Ovary (tissue), 7 donors: ENCODE measurements at regions not wholly inside any gene's neighbourhood (a gene's known extent, or its start where the extent isn't known, plus 50 kb on each side); places are given as distances from the start of the nearest gene placed in this dataset.

Experiments
- DNase-seq, 5 donors: peaks; one replicate each; pipeline ENCODE4 v3.0.0-alpha.2; 2019 to 2020
- H3K27ac ChIP-seq, 2 donors: fragments of 200-600 bp; one replicate each; pipeline versions ENCODE4 v1.5.1 to v1.8.0; 2019 to 2022
- H3K27me3 ChIP-seq: fragments of 200-600 bp; one replicate; pipeline ENCODE4 v1.8.0; 2022
- H3K36me3 ChIP-seq: fragments of 200-600 bp; sonication (generic); one replicate; pipeline ENCODE4 v1.5.1; 2019
- H3K4me1 ChIP-seq: one replicate; pipeline ENCODE4 v1.8.1; 2013; ENCODE audit warnings: mild to moderate bottlenecking, moderate library complexity; ENCODE audit not compliant: insufficient read depth
- H3K4me3 ChIP-seq: fragments of 200-600 bp; sonication (generic); one replicate; pipeline ENCODE4 v1.5.1; 2017
- H3K9me3 ChIP-seq, 2 donors: fragments of 200-600 bp in 1 of 2; sonication (generic) in 1 of 2; one replicate each; pipeline versions ENCODE4 v1.5.1 to v1.8.1; 2013 to 2019; ENCODE audit warnings: mild to moderate bottlenecking in 1 of 2, moderate library complexity in 1 of 2
- EP300 ChIP-seq: sonication (generic); formaldehyde crosslinking; IDR thresholded peaks from one replicate; pipeline ENCODE4 v1.6.1; 2017; ENCODE audit warnings: antibody characterized with exemption
- POLR2A ChIP-seq: fragments of 450-650 bp; IDR thresholded peaks from one replicate; pipeline ENCODE4 v1.6.1; 2017; ENCODE audit warnings: antibody characterized with exemption, mild to moderate bottlenecking, moderate library complexity
- WGBS, 3 donors: extraction: QIAGEN DNeasy Blood & Tissue Kit in 1 of 3; methylation state at CpG; one replicate each; pipeline versions ENCODE4 v1.1.5 to v1.1.7; 2013 to 2017; 5-methylcytosine and 5-hydroxymethylcytosine counted together
- intact Hi-C, 4 donors: fragments of 100-400 bp; cut with DNase I; formaldehyde crosslinking; loops; one replicate each; pipeline versions ENCODE4 v1.11.0 to v1.15.1; 2022 to 2023
- TF ChIP-seq, protein P1 (sequence below), 3 donors: fragments of 450-650 bp in 2 of 3; fragments of 200-600 bp in 1 of 3; IDR thresholded peaks; one replicate each; pipeline versions ENCODE4 v1.5.1 to v1.8.0; 2016 to 2022; ENCODE audit warnings: antibody characterized with exemption in 3 of 3, mild to moderate bottlenecking in 1 of 3
- donor health status: DM: no; HTN: no; CAD: no; lungs with moderate emphysema.
- donor health status: DM: no; HTN: no; CAD: no.
- donor health status: Bipolar disorder and iron deficiency.
- donor health status: DM: no; HTN: no; CAD: no.
- donor health status: DM: yes; HTN: yes; CAD: no.

DNA sequence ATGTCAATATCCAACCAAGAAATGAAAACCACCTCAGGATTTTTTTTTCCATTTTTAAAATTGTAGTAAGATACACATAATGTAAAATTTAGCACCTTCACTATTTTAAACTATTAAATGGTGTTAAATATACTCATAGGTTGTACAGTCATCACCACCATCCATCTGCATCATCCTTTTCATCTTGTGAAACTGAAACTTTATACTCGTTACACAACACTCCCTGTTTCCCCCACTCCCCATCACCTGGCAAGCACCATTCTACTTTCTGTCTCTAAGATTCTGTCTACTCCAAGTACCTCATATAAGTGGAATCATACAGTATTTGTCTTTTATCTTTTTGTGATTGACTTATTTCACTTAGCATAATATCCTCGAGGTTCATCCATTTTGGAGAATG lies 335.2 kb upstream of the NPSR1 start:
- H3K27me3 ChIP-seq = no peaks in the 10 kb centered on the region
- no peak overlapping the region for H3K4me3 ChIP-seq
- H3K27ac ChIP-seq = no peak overlapping the region
- WGBS, 3 donors = 91 to 93% (median 91%) methylated on average over 2 of the region's 2 CpGs
- H3K4me1 ChIP-seq = peaks cover 2% of the 10 kb centered on the region
- H3K9me3 ChIP-seq = no peaks in the 10 kb centered on the region
- TF ChIP-seq POLR2A (no peak), EP300 (no peak)
- TF ChIP-seq, protein P1, sequence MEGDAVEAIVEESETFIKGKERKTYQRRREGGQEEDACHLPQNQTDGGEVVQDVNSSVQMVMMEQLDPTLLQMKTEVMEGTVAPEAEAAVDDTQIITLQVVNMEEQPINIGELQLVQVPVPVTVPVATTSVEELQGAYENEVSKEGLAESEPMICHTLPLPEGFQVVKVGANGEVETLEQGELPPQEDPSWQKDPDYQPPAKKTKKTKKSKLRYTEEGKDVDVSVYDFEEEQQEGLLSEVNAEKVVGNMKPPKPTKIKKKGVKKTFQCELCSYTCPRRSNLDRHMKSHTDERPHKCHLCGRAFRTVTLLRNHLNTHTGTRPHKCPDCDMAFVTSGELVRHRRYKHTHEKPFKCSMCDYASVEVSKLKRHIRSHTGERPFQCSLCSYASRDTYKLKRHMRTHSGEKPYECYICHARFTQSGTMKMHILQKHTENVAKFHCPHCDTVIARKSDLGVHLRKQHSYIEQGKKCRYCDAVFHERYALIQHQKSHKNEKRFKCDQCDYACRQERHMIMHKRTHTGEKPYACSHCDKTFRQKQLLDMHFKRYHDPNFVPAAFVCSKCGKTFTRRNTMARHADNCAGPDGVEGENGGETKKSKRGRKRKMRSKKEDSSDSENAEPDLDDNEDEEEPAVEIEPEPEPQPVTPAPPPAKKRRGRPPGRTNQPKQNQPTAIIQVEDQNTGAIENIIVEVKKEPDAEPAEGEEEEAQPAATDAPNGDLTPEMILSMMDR (IDR thresholded peaks at IDR 0.05) = no peak
- no peaks in the 10 kb centered on the region for H3K36me3 ChIP-seq
- intact Hi-C loops = no loop called here
- DNase-seq = no peak

- Histone ChIP-seq H3K9me3 (no peaks in the 10 kb centered on the region), H3K4me3 (no peak overlapping the region), H3K36me3 (no peaks in the 10 kb centered on the region), H3K4me1 (no peaks in the 10 kb centered on the region), H3K27me3 (no peaks in the 10 kb centered on the region), H3K27ac (no peak overlapping the region)
- TF ChIP-seq EP300 (no peak), POLR2A (no peak)
- TF ChIP-seq, protein P1 (IDR thresholded peaks at IDR 0.05) = no peak
- no peak for DNase-seq
- 77 to 93% (median 89%) methylated on average over 1 of the region's 1 CpG for WGBS, 3 donors
- intact Hi-C loops = no loop called here
These were observed 330.3 kb upstream of the NPSR1 start for GRCh38 chr7:34327681-34328080.

GRCh38 chr7:34330308-34330707 lies 327.7 kb upstream of the NPSR1 start:
- intact Hi-C loops = no loop called here
- no peak for DNase-seq
- Histone ChIP-seq H3K27ac (no peak overlapping the region), H3K4me3 (no peak overlapping the region), H3K27me3 (no peaks in the 10 kb centered on the region), H3K4me1 (no peaks in the 10 kb centered on the region), H3K36me3 (no peaks in the 10 kb centered on the region), H3K9me3 (no peaks in the 10 kb centered on the region)
- WGBS, 3 donors = 63 to 87% (median 79%) methylated on average over 3 of the region's 3 CpGs
- TF ChIP-seq EP300 = no peak
- TF ChIP-seq, protein P1 (IDR thresholded peaks at IDR 0.05) = no peak
- no peak for TF ChIP-seq POLR2A

DNA sequence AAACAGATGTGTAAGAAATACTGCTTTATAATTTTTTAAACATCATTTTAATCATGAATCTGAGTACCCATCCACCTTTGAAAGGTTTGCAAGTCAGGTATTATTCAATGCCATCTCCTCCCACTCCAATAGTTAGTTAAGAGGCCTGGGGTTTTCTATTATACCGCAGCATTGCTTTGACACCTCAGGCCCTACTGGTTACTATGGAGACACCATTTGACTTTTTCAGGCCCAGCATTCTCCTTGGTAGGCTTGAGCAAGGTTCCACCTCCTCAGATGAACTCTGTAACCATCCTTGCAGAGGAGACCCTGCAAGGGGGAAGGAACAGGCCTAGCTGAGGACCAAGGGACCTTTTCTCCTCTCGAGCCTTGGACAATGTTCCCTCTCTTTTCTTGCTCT lies 326.9 kb upstream of the NPSR1 start:
- Histone ChIP-seq H3K36me3 (no peaks in the 10 kb centered on the region), H3K27me3 (no peaks in the 10 kb centered on the region), H3K9me3 (no peaks in the 10 kb centered on the region), H3K27ac (no peak overlapping the region), H3K4me3 (no peak overlapping the region), H3K4me1 (no peaks in the 10 kb centered on the region)
- TF ChIP-seq EP300 = no peak
- TF ChIP-seq POLR2A = no peak
- TF ChIP-seq, protein P1 (IDR thresholded peaks at IDR 0.05) = no peak
- 74 to 82% (median 77%) methylated on average over 2 of the region's 2 CpGs for WGBS, 3 donors
- DNase-seq = no peak
- intact Hi-C loops = no loop called here

GRCh38 chr7:34332006-34332405 lies 326.0 kb upstream of the NPSR1 start:
- no peak overlapping the region for H3K4me3 ChIP-seq
- WGBS, 3 donors = 93 to 95% (median 94%) methylated on average over 4 of the region's 4 CpGs
- H3K9me3 ChIP-seq = no peaks in the 10 kb centered on the region
- intact Hi-C loops = no loop called here
- no peaks in the 10 kb centered on the region for H3K4me1 ChIP-seq
- no peaks in the 10 kb centered on the region for H3K36me3 ChIP-seq
- no peaks in the 10 kb centered on the region for H3K27me3 ChIP-seq
- DNase-seq = no peak
- TF ChIP-seq EP300 = no peak
- TF ChIP-seq, protein P1 (IDR thresholded peaks at IDR 0.05) = no peak
- TF ChIP-seq POLR2A = no peak
- no peak overlapping the region for H3K27ac ChIP-seq
